ENCODE measurements at regions not wholly inside any gene's neighbourhood (a gene's known extent, or its start where the extent isn't known, plus 50 kb on each side); places are given as distances from the start of the nearest gene placed in this dataset.
"Not testable (repeated sequence)": the region's sequence is repeated elsewhere in the genome, so short reads cannot be mapped to it uniquely, and the experiment has no call there.

- 90% methylated on average over 2 of the region's 2 CpGs for WGBS (ENCODE audit: low lambda C conversion rate, missing lambda C conversion rate)
- Histone ChIP-seq H3K79me2 (no peaks in the 10 kb centered on the region), H3K36me3 (replicated peaks; ENCODE audit: insufficient read depth, low read depth) (no peaks in the 10 kb centered on the region), H3K27me3 (no peaks in the 10 kb centered on the region), H2AFZ (no peak overlapping the region), H3K27ac (no peak overlapping the region), H3K4me2 (no peak overlapping the region), H3K9me3 (ENCODE audit: low read depth) (no peaks in the 10 kb centered on the region), H4K20me1 (ENCODE audit: insufficient read depth, poor library complexity, severe bottlenecking) (no peaks in the 10 kb centered on the region), H3K4me1 (ENCODE audit: insufficient read depth) (no peaks in the 10 kb centered on the region), H3K4me3 (no peak overlapping the region), H3K9me2 (replicated peaks; ENCODE audit: insufficient read depth) (no peaks in the 10 kb centered on the region)
- DNase-seq (ENCODE audit: low spot score) = no peak
- no peak for TF ChIP-seq CTCF (IDR thresholded peaks at IDR 0.05; ENCODE audit: poor library complexity)
- TF ChIP-seq EZH2 (IDR thresholded peaks at IDR 0.05; ENCODE audit: borderline replicate concordance) = no peak
- no peak for TF ChIP-seq EZH2phosphoT487 (IDR thresholded peaks at IDR 0.05; ENCODE audit: low read depth, severe bottlenecking, unreplicated experiment)
These were observed 86.3 kb downstream of the GYPE start for GRCh38 chr4:143819029-143819428.

GRCh38 chr4:143817866-143818265, 87.5 kb downstream of the GYPE start:
- not testable (repeated sequence) for H3K4me1 ChIP-seq (ENCODE audit: insufficient read depth); H3K4me2 ChIP-seq; H3K79me2 ChIP-seq; DNase-seq (ENCODE audit: low spot score); H3K27ac ChIP-seq; H3K9me3 ChIP-seq (ENCODE audit: low read depth); H3K36me3 ChIP-seq (replicated peaks; ENCODE audit: insufficient read depth, low read depth); H2AFZ ChIP-seq; H3K4me3 ChIP-seq; H3K9me2 ChIP-seq (replicated peaks; ENCODE audit: insufficient read depth); H4K20me1 ChIP-seq (ENCODE audit: insufficient read depth, poor library complexity, severe bottlenecking); H3K27me3 ChIP-seq
- 100% methylated on average over 1 of the region's 1 CpG for WGBS (ENCODE audit: low lambda C conversion rate, missing lambda C conversion rate)

- H3K27ac ChIP-seq; H3K9me2 ChIP-seq (replicated peaks; ENCODE audit: insufficient read depth); H3K4me2 ChIP-seq; H3K79me2 ChIP-seq; DNase-seq (ENCODE audit: low spot score); H3K36me3 ChIP-seq (replicated peaks; ENCODE audit: insufficient read depth, low read depth); H3K4me3 ChIP-seq; H2AFZ ChIP-seq; H3K4me1 ChIP-seq (ENCODE audit: insufficient read depth); H3K9me3 ChIP-seq (ENCODE audit: low read depth); H3K27me3 ChIP-seq; H4K20me1 ChIP-seq (ENCODE audit: insufficient read depth, poor library complexity, severe bottlenecking): not testable (repeated sequence)
These were observed 90.0 kb downstream of the GYPE start for GRCh38 chr4:143815375-143815774.

GRCh38 chr4:143813431-143814154, 91.8 kb downstream of the GYPE start:
- H2AFZ ChIP-seq; DNase-seq (ENCODE audit: low spot score); H3K4me1 ChIP-seq (ENCODE audit: insufficient read depth); H3K79me2 ChIP-seq; H3K9me2 ChIP-seq (replicated peaks; ENCODE audit: insufficient read depth); H3K9me3 ChIP-seq (ENCODE audit: low read depth); H3K4me2 ChIP-seq; H3K27ac ChIP-seq; H3K36me3 ChIP-seq (replicated peaks; ENCODE audit: insufficient read depth, low read depth); H4K20me1 ChIP-seq (ENCODE audit: insufficient read depth, poor library complexity, severe bottlenecking); H3K27me3 ChIP-seq; H3K4me3 ChIP-seq: not testable (repeated sequence)
- WGBS (ENCODE audit: low lambda C conversion rate, missing lambda C conversion rate) = 92% methylated on average over 4 of the region's 4 CpGs

- not testable (repeated sequence) for H3K4me3 ChIP-seq; H3K9me3 ChIP-seq (ENCODE audit: low read depth); H3K4me1 ChIP-seq (ENCODE audit: insufficient read depth); H2AFZ ChIP-seq; H3K79me2 ChIP-seq; H3K27me3 ChIP-seq; H3K36me3 ChIP-seq (replicated peaks; ENCODE audit: insufficient read depth, low read depth); H3K27ac ChIP-seq; H3K9me2 ChIP-seq (replicated peaks; ENCODE audit: insufficient read depth); H3K4me2 ChIP-seq; H4K20me1 ChIP-seq (ENCODE audit: insufficient read depth, poor library complexity, severe bottlenecking); DNase-seq (ENCODE audit: low spot score)
- 92% methylated on average over 1 of the region's 1 CpG for WGBS (ENCODE audit: low lambda C conversion rate, missing lambda C conversion rate)
These were observed 91.2 kb upstream of the FREM3 start for GRCh38 chr4:143791693-143792092.

- H3K4me2 ChIP-seq; H3K9me3 ChIP-seq (ENCODE audit: low read depth); H3K4me1 ChIP-seq (ENCODE audit: insufficient read depth); H3K4me3 ChIP-seq; H3K27me3 ChIP-seq; H2AFZ ChIP-seq; H3K36me3 ChIP-seq (replicated peaks; ENCODE audit: insufficient read depth, low read depth); H3K27ac ChIP-seq; H4K20me1 ChIP-seq (ENCODE audit: insufficient read depth, poor library complexity, severe bottlenecking); H3K9me2 ChIP-seq (replicated peaks; ENCODE audit: insufficient read depth); H3K79me2 ChIP-seq; DNase-seq (ENCODE audit: low spot score): not testable (repeated sequence)
- 88% methylated on average over 3 of the region's 3 CpGs for WGBS (ENCODE audit: low lambda C conversion rate, missing lambda C conversion rate)
These were observed 90.0 kb upstream of the FREM3 start for GRCh38 chr4:143790425-143790824.

- H3K9me3 ChIP-seq (ENCODE audit: low read depth); H3K36me3 ChIP-seq (replicated peaks; ENCODE audit: insufficient read depth, low read depth); H3K9me2 ChIP-seq (replicated peaks; ENCODE audit: insufficient read depth); H3K79me2 ChIP-seq; H3K4me2 ChIP-seq; H4K20me1 ChIP-seq (ENCODE audit: insufficient read depth, poor library complexity, severe bottlenecking); H3K4me3 ChIP-seq; H2AFZ ChIP-seq; H3K27ac ChIP-seq; H3K4me1 ChIP-seq (ENCODE audit: insufficient read depth); DNase-seq (ENCODE audit: low spot score); H3K27me3 ChIP-seq: not testable (repeated sequence)
- 93% methylated on average over 2 of the region's 2 CpGs for WGBS (ENCODE audit: low lambda C conversion rate, missing lambda C conversion rate)
These were observed 89.1 kb upstream of the FREM3 start for GRCh38 chr4:143789618-143790017.
